NCI-H2227 treated with DMSO at 0.1 percent for 48 hours (cell line): ENCODE measurements at regions not wholly inside any gene's neighbourhood (a gene's known extent, or its start where the extent isn't known, plus 50 kb on each side); places are given as distances from the start of the nearest gene placed in this dataset.

ENCODE experiments used
- DNase-seq: peaks from one replicate; lab custom pipeline; 2025; lab: John Stamatoyannopoulos, UW

GRCh38 chr15:61798631-61799030, 261.6 kb downstream of the VPS13C start:
- DNase-seq, result no peak

DNA sequence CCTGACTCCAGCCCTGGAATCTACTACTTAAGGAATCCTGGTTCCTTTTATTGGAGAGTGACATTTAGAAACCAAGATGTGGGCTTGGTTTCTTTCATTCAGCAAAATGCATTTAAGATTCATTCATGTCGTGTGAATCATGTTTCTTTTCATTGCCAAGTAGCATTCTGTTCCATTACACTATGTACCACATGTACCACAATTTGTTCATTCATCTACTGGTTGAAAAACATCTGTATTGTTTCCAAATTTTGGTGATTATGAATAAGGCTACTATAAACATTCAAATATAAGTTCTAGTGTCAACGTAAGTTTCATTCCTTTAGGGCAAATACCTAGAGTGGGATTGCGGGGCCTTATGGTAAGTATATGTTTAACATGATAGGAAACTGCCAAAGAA, 264.2 kb downstream of the VPS13C start:
- DNase-seq, result no peak

GRCh38 chr15:61794881-61795280, 265.4 kb downstream of the VPS13C start:
- no peak for DNase-seq

DNA sequence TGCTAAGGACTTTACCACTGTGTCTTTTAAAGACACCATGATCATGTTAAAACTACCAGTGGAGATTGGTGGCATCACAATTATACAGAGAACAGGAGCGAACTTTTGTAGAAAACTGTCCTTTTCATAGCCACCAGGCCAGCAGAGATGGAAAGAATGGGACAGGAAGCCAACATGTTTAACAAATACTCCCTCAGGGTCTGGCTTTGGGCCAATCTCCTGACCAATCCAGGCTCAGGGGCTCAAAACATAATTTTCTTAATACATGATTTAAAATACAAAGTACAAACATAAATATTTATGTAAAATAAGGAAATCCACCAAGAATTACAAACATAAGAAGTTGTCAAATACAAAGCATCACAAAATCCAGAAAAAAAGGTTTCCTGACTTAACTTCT, 266.0 kb downstream of the VPS13C start:
- DNase-seq, result no peak

DNA sequence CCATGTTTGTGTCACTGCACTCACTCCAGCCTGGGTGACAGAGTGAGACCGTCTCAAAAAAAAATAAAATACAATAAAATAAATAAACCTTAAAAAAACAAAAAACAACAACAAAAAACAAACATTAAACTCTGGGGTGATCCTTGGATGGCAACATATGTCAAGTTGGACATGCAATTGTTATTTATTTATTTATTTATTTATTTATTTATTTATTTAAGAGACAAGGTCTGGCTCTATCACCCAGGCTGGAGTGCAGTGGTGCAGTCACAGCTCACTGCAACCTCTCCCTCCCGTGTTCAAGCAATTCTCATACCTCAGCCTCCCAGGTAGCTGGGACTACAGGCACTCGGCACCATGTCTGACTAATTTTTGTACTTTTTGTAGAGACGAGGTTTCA, 275.5 kb downstream of the VPS13C start:
- no peak for DNase-seq

GRCh38 chr15:61780278-61780980, 279.8 kb downstream of the VPS13C start:
- no peak for DNase-seq

DNA sequence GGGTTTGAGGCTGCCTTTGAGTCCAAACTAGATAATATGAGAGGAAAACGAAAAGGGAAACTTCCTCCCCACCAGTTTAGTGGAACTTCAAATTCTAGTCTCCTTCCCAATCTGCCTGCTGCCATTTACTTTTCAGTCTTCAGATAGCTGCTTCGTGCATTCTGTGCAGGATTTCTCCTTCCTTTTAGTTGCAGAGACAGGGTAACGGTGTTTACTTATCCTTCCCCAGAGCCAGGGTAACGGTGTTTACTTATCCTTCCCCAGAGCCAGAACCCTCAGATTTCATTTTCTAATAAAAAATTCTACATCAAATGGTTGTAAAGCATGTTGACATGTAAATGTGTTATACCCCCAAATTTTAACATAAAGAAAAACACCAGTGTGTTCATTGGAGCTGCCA, 282.6 kb downstream of the VPS13C start:
- no peak for DNase-seq

DNA sequence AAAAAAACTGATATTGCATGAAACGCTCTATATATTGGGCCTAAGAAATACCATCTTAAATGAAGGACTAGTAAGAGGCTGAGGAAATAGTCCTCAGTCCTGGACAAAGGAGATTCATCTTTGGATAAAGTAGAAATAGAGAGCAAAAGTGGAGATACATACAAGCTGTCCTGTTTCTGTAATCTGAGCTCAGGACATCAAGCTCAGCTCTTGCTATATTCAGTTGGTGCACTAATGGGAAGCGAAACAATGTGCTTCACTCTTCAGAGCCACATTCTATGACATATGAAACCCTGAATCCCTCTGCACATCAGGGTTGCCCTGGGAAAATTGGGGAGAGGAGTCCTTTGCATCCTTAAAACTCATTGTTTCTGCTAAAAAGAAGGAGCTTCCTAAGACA, 290.7 kb downstream of the VPS13C start:
- no peak for DNase-seq

DNA sequence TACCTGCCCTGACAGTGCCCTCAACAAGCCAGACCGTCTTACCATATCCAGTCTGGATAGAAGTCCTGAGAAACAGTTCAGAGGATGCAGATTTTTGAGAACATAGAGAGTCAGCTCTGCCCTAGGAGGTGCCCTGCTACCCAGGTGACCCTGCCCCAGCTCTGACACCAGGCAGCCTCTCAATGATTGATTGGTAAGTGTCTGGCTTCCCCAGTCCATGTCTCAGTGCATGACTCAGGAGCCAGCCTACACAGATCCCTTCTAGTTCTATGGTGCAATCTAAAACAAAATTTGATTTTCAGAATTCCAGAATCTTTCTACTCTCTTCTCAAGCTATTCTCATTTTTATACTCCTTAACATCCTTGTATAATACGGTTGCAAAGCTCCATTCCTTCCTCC, 292.1 kb downstream of the VPS13C start:
- no peak for DNase-seq

GRCh38 chr15:61764981-61765380, 295.3 kb downstream of the VPS13C start:
- DNase-seq, result no peak

- DNase-seq, result no peak
Observed at GRCh38 chr15:61764141-61764540, 296.1 kb downstream of the VPS13C start.

GRCh38 chr15:61762676-61763075, 297.6 kb downstream of the VPS13C start:
- no peak for DNase-seq

DNA sequence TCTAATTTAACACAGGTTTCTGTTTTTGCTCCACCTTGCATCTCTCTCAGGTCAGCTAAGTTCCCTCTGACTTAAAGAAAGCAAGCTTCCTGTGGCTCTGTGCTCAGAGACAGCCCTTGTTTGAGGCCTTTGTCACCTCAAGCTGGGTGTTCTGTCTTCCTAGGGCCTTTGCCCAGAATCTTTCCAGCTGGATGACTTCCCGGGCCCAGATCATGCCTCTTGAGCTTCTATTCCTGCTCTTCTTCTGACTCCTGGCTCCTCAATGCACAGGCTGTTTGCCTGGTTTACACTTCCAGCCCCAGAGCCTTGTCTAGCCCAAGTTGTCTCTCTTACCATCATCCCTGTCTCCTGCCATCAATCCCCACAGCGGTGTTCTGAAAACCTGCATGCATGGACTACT, 300.6 kb downstream of the VPS13C start:
- no peak for DNase-seq

GRCh38 chr15:61756071-61756820, 304.0 kb downstream of the VPS13C start:
- no peak for DNase-seq

GRCh38 chr15:61755467-61755866, 304.8 kb downstream of the VPS13C start:
- DNase-seq, result no peak

GRCh38 chr15:61753018-61753710, 307.1 kb downstream of the VPS13C start:
- no peak for DNase-seq

GRCh38 chr15:61752001-61752400, 308.2 kb downstream of the VPS13C start:
- no peak for DNase-seq

DNA sequence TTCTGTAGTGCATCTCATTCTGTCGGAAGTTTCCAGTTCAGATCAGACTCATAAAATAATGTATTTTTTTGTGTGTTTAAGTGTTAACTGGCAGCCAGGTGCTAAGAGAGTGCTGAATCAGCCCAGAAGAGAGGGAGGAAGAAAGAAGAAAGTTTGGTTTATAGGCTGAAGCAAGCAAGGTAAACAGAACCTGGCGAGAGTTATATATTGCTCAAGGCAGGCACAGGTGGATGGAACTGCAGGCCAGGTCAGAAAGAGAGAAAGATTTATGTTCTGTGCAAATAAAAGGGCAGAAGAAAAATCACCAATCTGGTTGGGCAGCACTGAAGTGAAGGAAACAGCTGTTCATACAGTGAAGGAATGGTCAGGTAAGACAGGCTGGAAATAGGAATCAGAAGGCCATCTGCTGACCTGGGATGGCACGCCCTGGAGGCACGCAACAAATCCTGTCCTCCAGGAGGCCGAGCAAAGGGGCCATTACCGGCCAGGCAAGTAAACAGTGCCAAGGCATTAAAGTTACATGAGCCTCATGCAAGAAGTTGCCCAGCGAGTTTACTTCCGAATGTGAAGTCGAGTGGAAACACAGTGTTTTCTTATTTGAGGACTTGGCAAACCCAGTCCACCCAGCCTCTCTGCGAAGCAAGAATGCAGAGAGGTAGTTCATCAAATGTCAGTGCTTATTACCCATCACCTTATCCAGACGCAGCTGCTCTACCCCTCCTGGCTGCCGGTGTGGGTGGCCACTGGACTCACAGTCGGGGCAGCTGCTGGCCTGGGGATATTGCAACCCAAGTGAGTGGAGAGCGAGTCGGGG, 309.8 kb downstream of the VPS13C start:
- DNase-seq, result no peak

GRCh38 chr15:61749169-61749568, 311.1 kb downstream of the VPS13C start:
- no peak for DNase-seq

- DNase-seq, result no peak
Observed at GRCh38 chr15:61748529-61748928, 311.7 kb downstream of the VPS13C start.

DNA sequence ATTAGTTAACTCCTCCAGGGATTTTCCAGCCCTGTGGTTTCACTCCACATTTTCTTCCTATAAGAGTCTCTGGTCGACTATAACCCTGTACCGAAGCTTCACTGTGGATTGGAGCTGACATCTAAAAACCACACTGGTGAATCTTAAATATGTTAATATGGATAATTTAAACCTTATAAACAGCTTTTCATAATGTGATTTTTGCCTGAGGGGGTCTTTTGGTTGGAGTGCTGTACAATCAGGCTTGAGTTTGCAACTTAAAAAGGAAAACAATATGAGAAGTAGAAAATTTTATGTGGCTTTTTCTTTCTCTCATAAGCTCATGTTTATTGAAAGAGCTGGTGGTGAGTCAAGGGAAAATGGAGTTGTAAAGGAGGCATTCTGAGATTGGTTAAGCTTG, 313.7 kb downstream of the VPS13C start:
- no peak for DNase-seq

DNA sequence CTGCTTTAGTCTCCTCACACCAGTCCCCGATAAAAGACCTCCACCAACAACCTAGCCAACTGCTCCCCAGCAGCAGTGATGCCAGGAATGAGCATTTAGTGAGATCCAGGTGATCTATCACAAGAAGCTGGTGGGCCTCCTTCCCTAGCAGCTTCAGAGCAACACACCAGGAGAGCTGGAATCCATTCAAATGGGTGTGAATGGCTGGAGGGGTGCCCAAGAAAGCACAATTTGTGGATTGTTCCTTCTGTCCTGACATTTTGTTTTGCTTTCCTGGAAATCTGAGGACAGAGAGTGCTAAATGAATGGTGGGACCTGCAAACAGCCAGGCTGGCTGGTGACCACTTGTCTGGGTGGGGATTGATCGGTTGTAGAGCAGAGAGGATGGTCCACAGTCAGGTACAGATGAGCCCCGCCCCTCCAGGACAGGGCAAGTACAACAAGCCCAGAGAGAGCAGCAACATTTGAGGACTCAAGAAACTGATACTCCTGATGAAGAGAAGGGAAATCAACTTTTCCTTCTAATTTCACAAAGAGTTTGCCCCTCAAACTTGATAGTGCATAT, 316.8 kb downstream of the VPS13C start:
- no peak for DNase-seq
